SK-N-SH treated with all-trans-retinoic acid at 6 μM for 48 hours (cell line): ENCODE measurements at regions not wholly inside any gene's neighbourhood (a gene's known extent, or its start where the extent isn't known, plus 50 kb on each side); places are given as distances from the start of the nearest gene placed in this dataset.

Source experiments
- ATAC-seq: fragments of 200-7000 bp; cut with Tn5 transposase; 3 replicates; pipeline ENCODE4 v1.9.1; 2020; ENCODE audit warnings: mild to moderate bottlenecking, moderate library complexity
- BACH2 ChIP-seq: fragments of 250-450 bp; sonication (Bioruptor Pico); IDR thresholded peaks from 2 replicates; pipeline ENCODE4 v1.9.0; 2021; ENCODE audit warnings: mild to moderate bottlenecking, borderline replicate concordance
- CSDC2 ChIP-seq: fragments of 250-450 bp; sonication (Bioruptor Pico); IDR thresholded peaks from 2 replicates; pipeline ENCODE4 v1.5.0; 2020; ENCODE audit warnings: mild to moderate bottlenecking, moderate library complexity
- CSRNP3 ChIP-seq: fragments of 250-450 bp; sonication (Bioruptor Pico); IDR thresholded peaks from 2 replicates; pipeline ENCODE4 v1.5.1; 2021; ENCODE audit warnings: mild to moderate bottlenecking, moderate library complexity
- ESRRG ChIP-seq: fragments of 250-450 bp; sonication (Bioruptor Pico); IDR thresholded peaks from 2 replicates; pipeline ENCODE4 v1.6.1; 2021; ENCODE audit warnings: mild to moderate bottlenecking
- GLIS3 ChIP-seq: fragments of 250-450 bp; sonication (Bioruptor Pico); IDR thresholded peaks from 2 replicates; pipeline ENCODE4 v1.5.0; 2020; ENCODE audit warnings: mild to moderate bottlenecking, moderate library complexity
- ISL1 ChIP-seq: fragments of 250-450 bp; sonication (Bioruptor Pico); IDR thresholded peaks from 2 replicates; pipeline ENCODE4 v2.1.2; 2022; ENCODE audit warnings: mild to moderate bottlenecking, moderate library complexity
- OSR1 ChIP-seq: fragments of 250-450 bp; sonication (Bioruptor Pico); IDR thresholded peaks from 2 replicates; pipeline ENCODE4 v1.8.0; 2022; ENCODE audit warnings: moderate library complexity, mild to moderate bottlenecking, inconsistent platforms
- PATZ1 ChIP-seq: fragments of 250-450 bp; sonication (Bioruptor Pico); IDR thresholded peaks from 2 replicates; pipeline ENCODE4 v1.8.0; 2020; ENCODE audit warnings: mild to moderate bottlenecking, moderate library complexity, borderline replicate concordance
- POU6F1 ChIP-seq: fragments of 250-450 bp; sonication (Bioruptor Pico); IDR thresholded peaks from 2 replicates; pipeline ENCODE4 v1.8.0; 2021; ENCODE audit warnings: low read depth, mild to moderate bottlenecking, moderate library complexity, borderline replicate concordance
- PPARA ChIP-seq: fragments of 250-450 bp; sonication (Bioruptor Pico); IDR thresholded peaks from 2 replicates; pipeline ENCODE4 v1.5.0; 2020; ENCODE audit warnings: mild to moderate bottlenecking, borderline replicate concordance
- SNAI2 ChIP-seq: fragments of 250-450 bp; sonication (Bioruptor Pico); IDR thresholded peaks from 2 replicates; pipeline ENCODE4 v1.5.0; 2020; ENCODE audit warnings: mild to moderate bottlenecking, moderate library complexity
- TCF4 ChIP-seq: fragments of 250-450 bp; sonication (Bioruptor Pico); IDR thresholded peaks from 2 replicates; pipeline ENCODE4 v1.8.0; 2021; ENCODE audit warnings: mild to moderate bottlenecking, moderate library complexity, borderline replicate concordance
- TOX ChIP-seq: fragments of 250-450 bp; sonication (Bioruptor Pico); IDR thresholded peaks from 2 replicates; pipeline ENCODE4 v1.8.0; 2021; ENCODE audit warnings: mild to moderate bottlenecking, moderate library complexity, borderline replicate concordance
- TSHZ2 ChIP-seq: fragments of 250-450 bp; sonication (Bioruptor Pico); IDR thresholded peaks from 2 replicates; pipeline ENCODE4 v1.5.0; 2020; ENCODE audit warnings: mild to moderate bottlenecking, moderate library complexity
- ZC3H10 ChIP-seq: fragments of 250-450 bp; sonication (Bioruptor Pico); IDR thresholded peaks from 2 replicates; pipeline ENCODE4 v1.5.1; 2021; ENCODE audit warnings: mild to moderate bottlenecking, moderate library complexity
- ZFP3 ChIP-seq: fragments of 250-450 bp; sonication (Bioruptor Pico); IDR thresholded peaks from 2 replicates; pipeline ENCODE4 v1.5.0; 2020; ENCODE audit warnings: mild to moderate bottlenecking, moderate library complexity
- ZFP30 ChIP-seq: fragments of 450-650 bp; formaldehyde crosslinking; IDR thresholded peaks from 2 replicates; pipeline ENCODE4 v1.5.0; 2022; ENCODE audit warnings: mild to moderate bottlenecking, moderate library complexity
- ZNF565 ChIP-seq: fragments of 450-650 bp; formaldehyde crosslinking; conservative IDR thresholded peaks from 2 replicates; pipeline ENCODE4 v1.5.0; 2020; ENCODE audit warnings: low read depth, mild to moderate bottlenecking, moderate library complexity
- ZNF70 ChIP-seq: fragments of 450-650 bp; formaldehyde crosslinking; IDR thresholded peaks from 2 replicates; pipeline ENCODE4 v1.5.0; 2020; ENCODE audit warnings: mild to moderate bottlenecking, moderate library complexity
- ZNF8 ChIP-seq: fragments of 450-650 bp; formaldehyde crosslinking; IDR thresholded peaks from 2 replicates; pipeline ENCODE4 v1.5.0; 2020; ENCODE audit warnings: mild to moderate bottlenecking, moderate library complexity

- no peak for TF ChIP-seq CSDC2
- no peak for TF ChIP-seq ZC3H10 (CRISPR knock-in tag)
- TF ChIP-seq ISL1 (CRISPR knock-in tag) = no peak
- TF ChIP-seq OSR1 (CRISPR knock-in tag) = no peak
- TF ChIP-seq ZNF70 = no peak
- TF ChIP-seq ZFP3 (CRISPR knock-in tag) = no peak
- no peak for TF ChIP-seq GLIS3 (CRISPR knock-in tag)
- no peak for TF ChIP-seq PPARA (CRISPR knock-in tag)
- no peak for TF ChIP-seq TOX (CRISPR knock-in tag)
- no peak for TF ChIP-seq POU6F1 (CRISPR knock-in tag)
- TF ChIP-seq ZNF565 (CRISPR knock-in tag) = no peak
- TF ChIP-seq, all 23 proteins: peak for 0
- ATAC-seq = no peak
These were observed 113.9 kb downstream of the RTL3 start for GRCh38 chrX:78545233-78545632.

GRCh38 chrX:78543281-78543680 is 115.8 kb downstream of the RTL3 start:
- TF ChIP-seq ZC3H10 (CRISPR knock-in tag) (no peak), CSRNP3 (CRISPR knock-in tag) (no peak), OSR1 (CRISPR knock-in tag) (no peak), TSHZ2 (CRISPR knock-in tag) (no peak), GLIS3 (CRISPR knock-in tag) (no peak), CSDC2 (no peak), TOX (CRISPR knock-in tag) (no peak), ZFP30 (CRISPR knock-in tag) (no peak), ISL1 (CRISPR knock-in tag) (no peak), ZNF8 (no peak), ESRRG (CRISPR knock-in tag) (no peak), PATZ1 (CRISPR knock-in tag) (no peak), TCF4 (no peak), ZNF70 (no peak), ZFP3 (CRISPR knock-in tag) (no peak), BACH2 (no peak)
- ATAC-seq = no peak

GRCh38 chrX:78540171-78540570 is 119.0 kb downstream of the RTL3 start:
- ATAC-seq = no peak

More at GRCh38 chrX:78540171-78540570, 119.0 kb downstream of the RTL3 start:
- TF ChIP-seq CSDC2 (no peak), ZFP30 (CRISPR knock-in tag) (no peak), ZFP3 (CRISPR knock-in tag) (no peak), POU6F1 (CRISPR knock-in tag) (no peak), PPARA (CRISPR knock-in tag) (no peak), ESRRG (CRISPR knock-in tag) (no peak), SNAI2 (no peak)
